ENCODE measurements at regions not wholly inside any gene's neighbourhood (a gene's known extent, or its start where the extent isn't known, plus 50 kb on each side); places are given as distances from the start of the nearest gene placed in this dataset.
"Not testable (repeated sequence)": the region's sequence is repeated elsewhere in the genome, so short reads cannot be mapped to it uniquely, and the experiment has no call there.

DNA sequence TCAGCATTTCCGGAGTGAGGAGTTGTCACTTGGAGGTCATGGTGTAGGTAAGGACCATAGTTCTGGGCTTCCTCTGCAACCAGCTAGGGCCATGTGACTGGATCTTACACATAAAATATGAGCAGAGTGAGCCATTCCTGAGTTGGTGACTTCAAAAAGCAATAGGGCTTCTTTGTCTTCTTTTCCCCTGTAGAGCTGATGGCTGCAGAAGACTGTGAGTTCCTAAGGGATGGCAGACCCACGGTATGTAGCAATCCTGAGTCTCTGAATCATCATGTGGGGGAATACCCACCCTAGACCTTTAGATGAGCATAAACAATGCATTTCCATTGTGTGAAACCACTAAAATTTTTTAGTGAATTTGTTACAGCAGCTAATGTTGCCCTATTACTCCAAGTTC lies 151.1 kb upstream of the TBX3 start:
- Mint-ChIP-seq H3K36me3 (ENCODE audit: insufficient read depth) (no peaks in the 10 kb centered on the region), H3K4me1 (ENCODE audit: low read depth) (no peaks in the 10 kb centered on the region), H3K4me3 (no peak overlapping the region), H3K9me3 (no peaks in the 10 kb centered on the region), H3K27me3 (ENCODE audit: low read depth) (no peaks in the 10 kb centered on the region)
- no peak for ATAC-seq
- no peak for DNase-seq

GRCh38 chr12:114834621-114835020 lies 150.6 kb upstream of the TBX3 start:
- ATAC-seq (no peak), DNase-seq (no peak)
- H3K36me3 Mint-ChIP-seq (ENCODE audit: insufficient read depth): no peaks in the 10 kb centered on the region
- no peaks in the 10 kb centered on the region for H3K27me3 Mint-ChIP-seq (ENCODE audit: low read depth)
- H3K4me3 Mint-ChIP-seq: no peak overlapping the region
- H3K4me1 Mint-ChIP-seq (ENCODE audit: low read depth): no peaks in the 10 kb centered on the region
- H3K9me3 Mint-ChIP-seq: no peaks in the 10 kb centered on the region

GRCh38 chr12:114829833-114830232 lies 145.9 kb upstream of the TBX3 start:
- no peaks in the 10 kb centered on the region for H3K36me3 Mint-ChIP-seq (ENCODE audit: insufficient read depth)
- DNase-seq (no peak), ATAC-seq (no peak)
- H3K4me3 Mint-ChIP-seq: no peak overlapping the region
- no peaks in the 10 kb centered on the region for H3K4me1 Mint-ChIP-seq (ENCODE audit: low read depth)
- no peaks in the 10 kb centered on the region for H3K27me3 Mint-ChIP-seq (ENCODE audit: low read depth)
- no peaks in the 10 kb centered on the region for H3K9me3 Mint-ChIP-seq

DNA sequence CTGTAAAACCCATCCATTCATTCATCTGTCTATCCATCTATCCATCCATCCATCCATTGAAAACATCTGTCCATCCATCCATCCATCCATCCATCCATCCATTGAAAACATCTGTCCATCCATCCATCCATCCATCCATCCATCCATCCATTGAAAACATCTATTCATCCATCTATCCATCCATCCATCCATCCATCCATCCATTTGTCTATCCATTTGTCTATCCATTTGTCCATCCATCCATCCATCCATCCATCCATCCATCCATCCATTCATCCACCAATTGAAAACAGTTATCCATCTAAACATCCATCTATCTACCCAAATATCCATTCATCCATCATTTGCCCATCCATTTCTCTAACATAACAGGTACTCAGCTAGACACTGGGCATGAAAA lies 145.3 kb upstream of the TBX3 start:
- not testable (repeated sequence) for H3K27me3 Mint-ChIP-seq (ENCODE audit: low read depth); H3K4me3 Mint-ChIP-seq; H3K36me3 Mint-ChIP-seq (ENCODE audit: insufficient read depth); H3K4me1 Mint-ChIP-seq (ENCODE audit: low read depth); DNase-seq; ATAC-seq; H3K9me3 Mint-ChIP-seq

GRCh38 chr12:114827461-114827860 lies 143.5 kb upstream of the TBX3 start:
- ATAC-seq: no peak
- Mint-ChIP-seq H3K27me3 (ENCODE audit: low read depth) (no peaks in the 10 kb centered on the region), H3K9me3 (peaks cover 3% of the 10 kb centered on the region), H3K36me3 (ENCODE audit: insufficient read depth) (no peaks in the 10 kb centered on the region), H3K4me3 (no peak overlapping the region), H3K4me1 (ENCODE audit: low read depth) (no peaks in the 10 kb centered on the region)
- DNase-seq: no peak

DNA sequence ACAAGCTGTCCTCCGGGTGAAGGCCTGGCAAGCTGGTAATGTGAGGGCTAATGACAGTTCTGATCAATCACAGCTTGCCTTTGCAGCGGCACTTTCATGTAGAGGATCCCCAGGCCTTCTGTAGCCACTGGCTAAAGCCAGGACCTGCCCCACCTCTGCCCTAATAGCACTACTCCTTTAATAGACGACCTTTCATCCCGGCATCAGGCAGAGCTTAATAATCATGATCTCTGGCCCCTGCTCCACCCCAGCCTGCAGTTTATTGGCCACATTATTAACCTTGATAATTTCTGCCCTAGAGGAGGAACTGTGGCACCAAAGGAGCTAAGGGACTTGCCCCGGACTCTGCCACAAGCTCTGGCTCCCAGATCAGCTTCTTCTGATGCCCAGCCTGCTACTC lies 142.3 kb upstream of the TBX3 start:
- Mint-ChIP-seq H3K9me3 (peaks cover 3% of the 10 kb centered on the region), H3K4me3 (no peak overlapping the region), H3K36me3 (ENCODE audit: insufficient read depth) (no peaks in the 10 kb centered on the region), H3K4me1 (ENCODE audit: low read depth) (no peaks in the 10 kb centered on the region), H3K27me3 (ENCODE audit: low read depth) (no peaks in the 10 kb centered on the region)
- DNase-seq (no peak), ATAC-seq (no peak)

GRCh38 chr12:114823724-114824123 lies 139.7 kb upstream of the TBX3 start:
- Mint-ChIP-seq H3K36me3 (ENCODE audit: insufficient read depth) (no peaks in the 10 kb centered on the region), H3K4me1 (ENCODE audit: low read depth) (no peaks in the 10 kb centered on the region), H3K4me3 (no peak overlapping the region), H3K27me3 (ENCODE audit: low read depth) (no peaks in the 10 kb centered on the region), H3K9me3 (peaks cover 3% of the 10 kb centered on the region)
- ATAC-seq (no peak), DNase-seq (no peak)

DNA sequence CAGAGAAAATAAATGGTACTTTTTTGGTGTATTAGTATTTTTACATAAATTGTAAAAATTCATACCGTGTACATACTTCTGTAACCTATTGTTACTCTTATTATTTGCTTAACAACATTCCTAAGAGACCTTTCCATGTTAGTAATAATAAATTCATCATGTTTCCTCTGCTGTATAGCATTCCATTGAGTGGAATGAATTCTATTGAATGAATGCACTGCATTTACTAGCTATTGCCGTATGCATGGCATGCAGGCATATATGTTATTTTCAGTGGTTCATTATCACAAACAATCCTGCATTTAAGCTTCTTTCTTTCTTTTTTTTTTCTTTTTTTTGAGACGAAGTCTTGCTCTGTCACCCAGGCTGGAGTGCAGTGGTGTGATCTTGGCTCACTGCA lies 137.6 kb upstream of the TBX3 start:
- H3K4me1 Mint-ChIP-seq (ENCODE audit: low read depth): no peaks in the 10 kb centered on the region
- peaks cover 3% of the 10 kb centered on the region for H3K9me3 Mint-ChIP-seq
- DNase-seq (no peak), ATAC-seq (no peak)
- no peaks in the 10 kb centered on the region for H3K36me3 Mint-ChIP-seq (ENCODE audit: insufficient read depth)
- H3K27me3 Mint-ChIP-seq (ENCODE audit: low read depth): no peaks in the 10 kb centered on the region
- no peak overlapping the region for H3K4me3 Mint-ChIP-seq

DNA sequence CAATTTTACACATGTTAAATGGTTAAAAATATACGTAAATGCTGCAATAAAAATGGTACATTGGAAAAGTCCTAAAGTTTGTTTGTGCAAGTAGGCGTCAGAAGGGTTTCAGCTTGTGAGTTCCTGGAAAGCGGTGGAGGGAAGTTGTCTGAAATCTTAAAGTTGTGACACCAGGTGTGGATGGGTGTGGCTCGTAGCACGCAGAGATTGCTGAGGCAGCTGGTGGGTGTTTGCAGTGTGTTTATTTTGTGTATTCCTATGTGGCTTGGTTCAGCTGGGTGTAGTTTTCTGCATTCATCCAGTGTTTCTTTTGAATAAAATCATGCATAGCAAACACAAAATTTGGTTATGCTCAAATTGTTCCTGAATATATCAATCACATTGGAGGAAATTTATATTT lies 136.8 kb upstream of the TBX3 start:
- Mint-ChIP-seq H3K4me1 (ENCODE audit: low read depth) (no peaks in the 10 kb centered on the region), H3K4me3 (no peak overlapping the region), H3K27me3 (ENCODE audit: low read depth) (no peaks in the 10 kb centered on the region)

GRCh38 chr12:114817571-114818425 lies 133.8 kb upstream of the TBX3 start:
- no peak for DNase-seq
- Mint-ChIP-seq H3K4me3 (no peak overlapping the region), H3K4me1 (ENCODE audit: low read depth) (peaks cover 1% of the 10 kb centered on the region), H3K9me3 (no peaks in the 10 kb centered on the region), H3K36me3 (ENCODE audit: insufficient read depth) (no peaks in the 10 kb centered on the region), H3K27me3 (ENCODE audit: low read depth) (peaks cover 2% of the 10 kb centered on the region)
- ATAC-seq: no peak

More for the DNA sequence above, 136.8 kb upstream of the TBX3 start:
- DNase-seq: no peak
- peaks cover 3% of the 10 kb centered on the region for H3K9me3 Mint-ChIP-seq
- H3K36me3 Mint-ChIP-seq (ENCODE audit: insufficient read depth): no peaks in the 10 kb centered on the region
- no peak for ATAC-seq

DNA sequence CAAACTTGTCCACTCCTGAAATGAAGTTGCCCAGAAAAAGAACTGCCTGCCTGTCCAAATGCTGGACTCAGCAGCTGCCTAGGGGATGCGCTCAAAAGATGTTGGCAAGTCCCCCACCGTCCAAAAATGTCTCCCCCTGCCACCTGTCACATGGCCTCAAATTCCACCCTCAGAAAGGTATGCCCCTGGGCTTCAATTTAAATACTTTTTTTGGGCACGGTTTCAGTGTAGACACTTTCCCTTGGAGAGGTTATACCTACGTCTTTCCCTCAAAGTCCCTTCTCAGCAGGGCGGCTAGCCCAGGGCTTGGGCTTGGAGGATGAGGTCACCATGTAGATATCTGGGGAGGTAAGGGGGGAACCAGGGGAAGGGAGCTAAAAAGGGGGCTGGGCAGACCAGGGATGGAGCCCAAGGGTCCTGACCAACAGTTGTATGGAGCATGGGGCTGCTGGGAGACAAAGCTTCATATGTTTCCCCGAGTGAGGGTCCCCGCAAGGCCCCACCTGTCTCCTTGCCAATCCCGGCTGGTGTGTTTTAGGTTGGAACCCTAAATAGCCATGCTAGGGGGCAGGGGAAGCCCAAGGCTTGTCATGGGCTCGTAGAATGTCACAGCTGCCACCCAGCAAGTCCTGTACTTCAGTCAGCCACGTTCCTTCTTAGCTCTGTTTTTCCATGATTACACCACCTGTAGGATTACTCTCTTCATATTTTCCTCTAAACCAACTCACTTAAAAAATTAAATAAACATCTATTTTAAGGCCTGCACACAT lies 131.2 kb upstream of the TBX3 start:
- DNase-seq (no peak), ATAC-seq (no peak)
- Mint-ChIP-seq H3K9me3 (no peaks in the 10 kb centered on the region), H3K27me3 (ENCODE audit: low read depth) (peaks cover 3% of the 10 kb centered on the region), H3K36me3 (ENCODE audit: insufficient read depth) (no peaks in the 10 kb centered on the region), H3K4me3 (no peak overlapping the region), H3K4me1 (ENCODE audit: low read depth) (peaks cover 1% of the 10 kb centered on the region)

- H3K9me3 Mint-ChIP-seq: no peaks in the 10 kb centered on the region
These were observed 129.1 kb upstream of the TBX3 start for GRCh38 chr12:114812858-114813761.

DNA sequence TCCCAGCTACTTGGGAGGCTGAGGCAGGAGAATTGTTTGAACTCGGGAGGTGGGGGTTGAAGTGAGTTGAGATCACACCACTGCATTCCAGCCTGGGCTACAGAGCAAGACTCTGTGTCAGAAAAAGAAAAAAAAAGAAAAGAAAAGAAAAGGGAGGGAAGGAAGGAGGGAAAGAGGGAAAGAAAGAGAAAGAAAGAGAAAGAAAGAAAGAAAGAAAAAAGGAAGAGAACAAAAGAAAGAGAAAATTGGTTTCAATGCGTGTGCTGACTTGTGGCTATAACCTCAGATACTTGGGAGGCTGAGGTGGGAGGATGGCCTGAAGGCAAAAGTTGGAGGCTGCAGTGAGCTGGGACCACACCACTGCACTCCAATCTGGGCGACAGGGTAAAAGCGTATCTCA lies 128.4 kb upstream of the TBX3 start:
- ATAC-seq: no peak
- Mint-ChIP-seq H3K36me3 (ENCODE audit: insufficient read depth) (no peaks in the 10 kb centered on the region), H3K9me3 (no peaks in the 10 kb centered on the region), H3K4me1 (ENCODE audit: low read depth) (peaks cover 1% of the 10 kb centered on the region), H3K27me3 (ENCODE audit: low read depth) (peaks cover 7% of the 10 kb centered on the region), H3K4me3 (no peak overlapping the region)
- no peak for DNase-seq

More at GRCh38 chr12:114812858-114813761, 129.1 kb upstream of the TBX3 start:
- Mint-ChIP-seq H3K4me3 (no peak overlapping the region), H3K27me3 (ENCODE audit: low read depth) (peaks cover 3% of the 10 kb centered on the region), H3K36me3 (ENCODE audit: insufficient read depth) (no peaks in the 10 kb centered on the region), H3K4me1 (ENCODE audit: low read depth) (peaks cover 1% of the 10 kb centered on the region)
- no peak for ATAC-seq
- DNase-seq: no peak

DNA sequence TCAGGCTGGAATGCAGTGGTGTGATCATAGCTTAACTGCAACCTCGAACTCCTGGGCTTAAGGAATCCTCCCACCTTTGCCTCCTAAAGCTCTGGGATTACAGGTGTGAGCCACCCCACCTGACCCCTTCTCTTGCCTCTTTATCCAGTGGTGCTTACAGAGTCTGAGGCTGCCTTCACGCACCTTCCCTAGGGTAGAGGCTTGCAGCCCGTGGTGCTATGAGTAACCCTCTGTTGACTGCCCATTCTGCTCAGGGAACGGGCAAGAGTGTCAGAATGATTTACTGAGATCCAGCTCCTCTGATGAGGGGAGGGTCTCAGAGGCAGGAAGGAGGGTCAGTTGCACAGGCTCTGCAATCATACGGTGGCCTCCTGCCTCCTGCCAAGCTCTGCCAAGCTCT lies 125.1 kb upstream of the TBX3 start:
- H3K36me3 Mint-ChIP-seq (ENCODE audit: insufficient read depth): no peaks in the 10 kb centered on the region
- H3K4me3 Mint-ChIP-seq: no peak overlapping the region
- H3K4me1 Mint-ChIP-seq (ENCODE audit: low read depth): peaks cover 1% of the 10 kb centered on the region
- DNase-seq: no peak
- no peak for ATAC-seq
- no peaks in the 10 kb centered on the region for H3K9me3 Mint-ChIP-seq
- peaks cover 7% of the 10 kb centered on the region for H3K27me3 Mint-ChIP-seq (ENCODE audit: low read depth)
